Keratinocyte (primary cell): ENCODE measurements at regions not wholly inside any gene's neighbourhood (a gene's known extent, or its start where the extent isn't known, plus 50 kb on each side); places are given as distances from the start of the nearest gene placed in this dataset.

ENCODE experiments used
- DNase-seq: peaks from one replicate; pipeline ENCODE4 v3.0.0-alpha.2; 2011; ENCODE audit warnings: low read depth, missing footprints, low spot score
- FAIRE-seq: peaks from 2 replicates; lab custom pipeline; 2011; peaks lifted over from hg19 to GRCh38; lab: Jason Lieb, UNC
- H2AFZ ChIP-seq: 2 replicates; pipeline ENCODE4 v1.6.0; 2012; ENCODE audit warnings: low read length, control low read depth, inconsistent platforms; ENCODE audit not compliant: control insufficient read depth
- H3K27ac ChIP-seq: 2 replicates; pipeline ENCODE4 v1.5.1; 2011; ENCODE audit warnings: low read length; ENCODE audit not compliant: control insufficient read depth, insufficient read depth
- H3K27me3 ChIP-seq: 3 replicates; pipeline ENCODE4 v1.6.0; 2011; ENCODE audit warnings: low read length; ENCODE audit not compliant: control insufficient read depth, insufficient read depth; ENCODE audit errors: extremely low read depth
- H3K36me3 ChIP-seq, 2 experiments: 2 replicates in 1 of 2; 3 replicates in 1 of 2; pipeline ENCODE4 v1.5.1; 2011; ENCODE audit warnings: low read length in 2 of 2, mild to moderate bottlenecking in 1 of 2; ENCODE audit not compliant: control insufficient read depth in 2 of 2, insufficient read depth in 2 of 2; ENCODE audit errors: extremely low read depth in 1 of 2
- H3K4me1 ChIP-seq: 3 replicates; pipeline ENCODE4 v1.5.1; 2011; ENCODE audit warnings: low read length; ENCODE audit not compliant: control insufficient read depth, insufficient read depth; ENCODE audit errors: extremely low read depth
- H3K4me2 ChIP-seq: 3 replicates; pipeline ENCODE4 v1.6.0; 2011; ENCODE audit warnings: low read depth, low read length; ENCODE audit not compliant: control insufficient read depth, insufficient read depth; ENCODE audit errors: extremely low read depth
- H3K4me3 ChIP-seq, 3 experiments: fragments of 200-600 bp in 1 of 3; sonication (generic) in 1 of 3; 2 replicates in 2 of 3; 3 replicates in 1 of 3; pipeline ENCODE4 v1.5.1; 2011 to 2016; ENCODE audit warnings: low read length in 3 of 3, mild to moderate bottlenecking in 3 of 3, control low read depth in 2 of 3, inconsistent platforms in 1 of 3, low read depth in 1 of 3, mixed read lengths in 1 of 3, mixed run types in 1 of 3, moderate library complexity in 1 of 3; ENCODE audit not compliant: control insufficient read depth in 2 of 3, insufficient read depth in 2 of 3; ENCODE audit errors: extremely low read depth in 1 of 3
- H3K79me2 ChIP-seq: 2 replicates; pipeline ENCODE4 v1.6.0; 2012; ENCODE audit warnings: low read length; ENCODE audit not compliant: control insufficient read depth, insufficient read depth
- H3K9ac ChIP-seq: 3 replicates; pipeline ENCODE4 v1.6.0; 2011; ENCODE audit warnings: low read length; ENCODE audit not compliant: control insufficient read depth, insufficient read depth; ENCODE audit errors: extremely low read depth
- H3K9me1 ChIP-seq: 3 replicates; pipeline ENCODE4 v1.6.0; 2011; ENCODE audit warnings: low read length; ENCODE audit not compliant: control insufficient read depth, insufficient read depth; ENCODE audit errors: extremely low read depth
- H3K9me3 ChIP-seq: 2 replicates; pipeline ENCODE4 v1.5.1; 2012; ENCODE audit warnings: low read depth, low read length; ENCODE audit not compliant: control insufficient read depth
- H4K20me1 ChIP-seq: 3 replicates; pipeline ENCODE4 v1.6.0; 2011; ENCODE audit warnings: low read length; ENCODE audit not compliant: control insufficient read depth, insufficient read depth; ENCODE audit errors: extremely low read depth
- CTCF ChIP-seq, 3 experiments: IDR thresholded peaks in 1 of 3; conservative IDR thresholded peaks in 1 of 3; optimal IDR thresholded peaks in 1 of 3; 2 replicates in 2 of 3; 3 replicates in 1 of 3; pipeline versions ENCODE3 to v1.5.1; 2011; ENCODE audit warnings: low read length in 3 of 3, mild to moderate bottlenecking in 3 of 3, moderate library complexity in 2 of 3, control low read depth in 1 of 3, inconsistent platforms in 1 of 3; ENCODE audit not compliant: insufficient read depth in 2 of 3; ENCODE audit errors: extremely low read depth in 1 of 3
- EZH2 ChIP-seq: IDR thresholded peaks from one replicate; pipeline ENCODE4 v1.6.1; 2012; ENCODE audit warnings: inconsistent platforms, mild to moderate bottlenecking, low read length, moderate library complexity
- dilution Hi-C: fragments of 300-500 bp; cut with MboI; formaldehyde crosslinking; loops from one replicate; pipeline ENCODE4 v1.7.0; 2020; ENCODE audit warnings: low sequenced_read_pairs; ENCODE audit not compliant: extremely low pct_ligation_motif_present

- H3K4me2 ChIP-seq = no peak overlapping the region
- H3K27me3 ChIP-seq = no peaks in the 10 kb centered on the region
- H3K9me3 ChIP-seq = no peaks in the 10 kb centered on the region
- H3K79me2 ChIP-seq = no peaks in the 10 kb centered on the region
- TF ChIP-seq EZH2 (no peak), CTCF (optimal IDR thresholded peaks at IDR 0.05 in 1 of 3, IDR thresholded peaks at IDR 0.05 in 1 of 3, conservative IDR thresholded peaks at IDR 0.05 in 1 of 3; ENCODE audit: extremely low read depth in 1 of 3, insufficient read depth in 2 of 3, low read length in 3 of 3) (no peak)
- no peaks in the 10 kb centered on the region for H3K9me1 ChIP-seq
- H4K20me1 ChIP-seq = no peaks in the 10 kb centered on the region
- H3K27ac ChIP-seq = no peak overlapping the region
- no peak for DNase-seq
- no peak overlapping the region for H3K4me3 ChIP-seq
- FAIRE-seq = no peak
- dilution Hi-C loops = no loop called here
- no peak overlapping the region for H2AFZ ChIP-seq
- H3K4me1 ChIP-seq = peaks cover 21% of the 10 kb centered on the region
- H3K36me3 ChIP-seq = no peaks in the 10 kb centered on the region
- no peak overlapping the region for H3K9ac ChIP-seq
Observed at GRCh38 chr1:177849579-177850290, 120.1 kb downstream of the SEC16B start.

GRCh38 chr1:177849130-177849529 lies 120.7 kb downstream of the SEC16B start:
- Histone ChIP-seq H3K4me2 (no peak overlapping the region), H3K4me3 (no peak overlapping the region), H3K79me2 (no peaks in the 10 kb centered on the region), H3K27ac (no peak overlapping the region), H3K9ac (no peak overlapping the region), H3K4me1 (peaks cover 21% of the 10 kb centered on the region), H2AFZ (no peak overlapping the region), H3K9me1 (no peaks in the 10 kb centered on the region), H4K20me1 (no peaks in the 10 kb centered on the region), H3K36me3 (no peaks in the 10 kb centered on the region), H3K27me3 (no peaks in the 10 kb centered on the region), H3K9me3 (no peaks in the 10 kb centered on the region)
- TF ChIP-seq CTCF (optimal IDR thresholded peaks at IDR 0.05 in 1 of 3, IDR thresholded peaks at IDR 0.05 in 1 of 3, conservative IDR thresholded peaks at IDR 0.05 in 1 of 3; ENCODE audit: extremely low read depth in 1 of 3, insufficient read depth in 2 of 3, low read length in 3 of 3) (no peak), EZH2 (no peak)
- dilution Hi-C loops = no loop called here
- peak; percentile 49 for FAIRE-seq
- peak; percentile 13 for DNase-seq
